GM23338 (cell line): ENCODE measurements at regions not wholly inside any gene's neighbourhood (a gene's known extent, or its start where the extent isn't known, plus 50 kb on each side); places are given as distances from the start of the nearest gene placed in this dataset.

Experiments used
- ATAC-seq: fragments of 200-7000 bp; cut with Tn5 transposase; 3 replicates; pipeline ENCODE4 v1.9.1; 2020
- DNase-seq: peaks from one replicate; pipeline ENCODE4 v3.0.0-alpha.2; 2015; ENCODE audit warnings: low spot score
- H2AFZ ChIP-seq: fragments of 200-600 bp; sonication (generic); 2 replicates; pipeline ENCODE4 v1.8.0; 2016; ENCODE audit warnings: antibody characterized with exemption, mild to moderate bottlenecking, moderate library complexity
- H3F3A ChIP-seq: fragments of 200-600 bp; sonication (generic); replicated peaks from 2 replicates; pipeline ENCODE4 v1.8.0; 2017; ENCODE audit warnings: antibody characterized with exemption, mixed run types, low read depth
- H3K27ac ChIP-seq: fragments of 200-600 bp; sonication (generic); 2 replicates; pipeline ENCODE4 v1.6.1; 2016; ENCODE audit warnings: low read depth
- H3K27me3 ChIP-seq: fragments of 200-600 bp; sonication (generic); 2 replicates; pipeline ENCODE4 v1.8.0; 2016; ENCODE audit warnings: mild to moderate bottlenecking, mixed run types, moderate library complexity; ENCODE audit not compliant: insufficient read depth
- H3K36me3 ChIP-seq: fragments of 200-600 bp; sonication (generic); 2 replicates; pipeline ENCODE4 v1.8.0; 2016; ENCODE audit warnings: mild to moderate bottlenecking; ENCODE audit not compliant: insufficient read depth
- H3K4me1 ChIP-seq: fragments of 200-600 bp; sonication (generic); 2 replicates; pipeline ENCODE4 v1.8.0; 2016; ENCODE audit warnings: mild to moderate bottlenecking, moderate library complexity; ENCODE audit not compliant: insufficient read depth
- H3K4me2 ChIP-seq: fragments of 200-600 bp; sonication (generic); 2 replicates; pipeline ENCODE4 v1.7.1; 2017; ENCODE audit warnings: mixed run types
- H3K4me3 ChIP-seq: fragments of 200-600 bp; sonication (generic); 2 replicates; pipeline ENCODE4 v1.6.1; 2016; ENCODE audit warnings: mixed run types
- H3K79me2 ChIP-seq: fragments of 200-600 bp; sonication (generic); replicated peaks from 2 replicates; pipeline ENCODE4 v1.8.0; 2017; ENCODE audit warnings: mild to moderate bottlenecking; ENCODE audit not compliant: insufficient read depth
- H3K9me2 ChIP-seq: fragments of 200-600 bp; sonication (generic); 2 replicates; pipeline ENCODE4 v1.8.0; 2017; ENCODE audit not compliant: insufficient read depth
- H4K20me1 ChIP-seq: fragments of 200-600 bp; sonication (generic); replicated peaks from 2 replicates; pipeline ENCODE4 v1.8.0; 2017; ENCODE audit warnings: mild to moderate bottlenecking; ENCODE audit not compliant: insufficient read depth
- H3K27ac Mint-ChIP-seq: 2 replicates; pipeline ENCODE4 v1.8.0; 2020; ENCODE audit warnings: inconsistent platforms, mild to moderate bottlenecking, moderate library complexity, mixed read lengths
- H3K27me3 Mint-ChIP-seq: 3 replicates; pipeline ENCODE4 v1.8.0; 2022; ENCODE audit warnings: low read depth, mild to moderate bottlenecking, moderate library complexity, mixed read lengths, inconsistent platforms; ENCODE audit not compliant: insufficient read depth, poor library complexity
- H3K36me3 Mint-ChIP-seq: 3 replicates; pipeline ENCODE4 v1.8.0; 2021; ENCODE audit warnings: low read depth, mild to moderate bottlenecking, inconsistent platforms, moderate library complexity, mixed read lengths
- H3K4me1 Mint-ChIP-seq: 3 replicates; pipeline ENCODE4 v1.8.0; 2020; ENCODE audit warnings: mild to moderate bottlenecking, inconsistent platforms, mixed read lengths
- H3K4me3 Mint-ChIP-seq: 3 replicates; pipeline ENCODE4 v1.8.0; 2021; ENCODE audit warnings: moderate library complexity, mild to moderate bottlenecking, inconsistent platforms, mixed read lengths
- H3K9me3 Mint-ChIP-seq: 3 replicates; pipeline ENCODE4 v1.8.0; 2020; ENCODE audit warnings: moderate library complexity, mild to moderate bottlenecking, inconsistent platforms, mixed read lengths
- CREB1 ChIP-seq: fragments of 250-450 bp; sonication (Bioruptor Pico); IDR thresholded peaks from 2 replicates; pipeline ENCODE4 v1.5.0; 2020; ENCODE audit warnings: low read depth, mild to moderate bottlenecking, moderate library complexity
- ETS1 ChIP-seq: IDR thresholded peaks from 2 replicates; pipeline ENCODE4 v1.6.1; 2016; ENCODE audit warnings: antibody characterized with exemption
- EZH2 ChIP-seq: fragments of 200-600 bp; sonication (generic); IDR thresholded peaks from one replicate; pipeline ENCODE4 v1.8.0; 2017; ENCODE audit warnings: antibody characterized with exemption, mild to moderate bottlenecking, low read depth; ENCODE audit not compliant: unreplicated experiment
- EZH2phosphoT487 ChIP-seq: fragments of 200-600 bp; sonication (generic); IDR thresholded peaks from one replicate; pipeline ENCODE4 v1.8.1; 2018; ENCODE audit warnings: antibody characterized with exemption; ENCODE audit not compliant: unreplicated experiment
- JUNB ChIP-seq: IDR thresholded peaks from one replicate; pipeline ENCODE4 v1.6.1; 2016; ENCODE audit warnings: antibody characterized with exemption; ENCODE audit not compliant: unreplicated experiment
- NANOG ChIP-seq: IDR thresholded peaks from 2 replicates; pipeline ENCODE4 v1.6.1; 2016; ENCODE audit warnings: antibody characterized with exemption, borderline replicate concordance
- POLR2AphosphoS5 ChIP-seq: IDR thresholded peaks from 2 replicates; pipeline ENCODE4 v1.6.1; 2016; ENCODE audit warnings: antibody characterized with exemption, low read depth
- STAT1 ChIP-seq: IDR thresholded peaks from one replicate; pipeline ENCODE4 v1.6.1; 2016; ENCODE audit warnings: antibody characterized with exemption; ENCODE audit not compliant: unreplicated experiment
- ZNF114 ChIP-seq: fragments of 250-450 bp; sonication (Bioruptor Pico); IDR thresholded peaks from 2 replicates; pipeline ENCODE4 v1.5.0; 2020; ENCODE audit warnings: mild to moderate bottlenecking, moderate library complexity
- ZNF331 ChIP-seq: fragments of 250-450 bp; sonication (Bioruptor Pico); IDR thresholded peaks from 2 replicates; pipeline ENCODE4 v1.5.0; 2020; ENCODE audit warnings: low read depth, mild to moderate bottlenecking, moderate library complexity
- TF ChIP-seq, protein P1 (sequence below), 2 experiments: fragments of 200-600 bp in 1 of 2; sonication (generic) in 1 of 2; conservative IDR thresholded peaks; 2 replicates each; pipeline versions ENCODE4 v1.5.1 to v1.6.1; 2016 to 2017; ENCODE audit warnings: antibody characterized with exemption in 2 of 2, low read depth in 2 of 2, mild to moderate bottlenecking in 2 of 2, moderate library complexity in 1 of 2
- TF ChIP-seq, protein P2 (sequence below): IDR thresholded peaks from one replicate; pipeline ENCODE4 v1.6.1; 2018; ENCODE audit warnings: antibody characterized with exemption; ENCODE audit not compliant: unreplicated experiment

- TF ChIP-seq, protein P1, sequence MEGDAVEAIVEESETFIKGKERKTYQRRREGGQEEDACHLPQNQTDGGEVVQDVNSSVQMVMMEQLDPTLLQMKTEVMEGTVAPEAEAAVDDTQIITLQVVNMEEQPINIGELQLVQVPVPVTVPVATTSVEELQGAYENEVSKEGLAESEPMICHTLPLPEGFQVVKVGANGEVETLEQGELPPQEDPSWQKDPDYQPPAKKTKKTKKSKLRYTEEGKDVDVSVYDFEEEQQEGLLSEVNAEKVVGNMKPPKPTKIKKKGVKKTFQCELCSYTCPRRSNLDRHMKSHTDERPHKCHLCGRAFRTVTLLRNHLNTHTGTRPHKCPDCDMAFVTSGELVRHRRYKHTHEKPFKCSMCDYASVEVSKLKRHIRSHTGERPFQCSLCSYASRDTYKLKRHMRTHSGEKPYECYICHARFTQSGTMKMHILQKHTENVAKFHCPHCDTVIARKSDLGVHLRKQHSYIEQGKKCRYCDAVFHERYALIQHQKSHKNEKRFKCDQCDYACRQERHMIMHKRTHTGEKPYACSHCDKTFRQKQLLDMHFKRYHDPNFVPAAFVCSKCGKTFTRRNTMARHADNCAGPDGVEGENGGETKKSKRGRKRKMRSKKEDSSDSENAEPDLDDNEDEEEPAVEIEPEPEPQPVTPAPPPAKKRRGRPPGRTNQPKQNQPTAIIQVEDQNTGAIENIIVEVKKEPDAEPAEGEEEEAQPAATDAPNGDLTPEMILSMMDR (conservative IDR thresholded peaks at IDR 0.05; ENCODE audit: low read depth in 2 of 2), result no peak
- TF ChIP-seq ZNF114 (CRISPR knock-in tag), result no peak
- no peak for TF ChIP-seq POLR2AphosphoS5
- no peak for TF ChIP-seq CREB1
Measured at GRCh38 chr12:85639834-85640233, 196.4 kb downstream of the RASSF9 start (continued).

GRCh38 chr12:85641796-85642195, 194.4 kb downstream of the RASSF9 start:
- no peak for ATAC-seq
- no peaks in the 10 kb centered on the region for H3K79me2 ChIP-seq
- no peak for DNase-seq
- no peaks in the 10 kb centered on the region for H4K20me1 ChIP-seq
- Mint-ChIP-seq H3K27ac (no peak overlapping the region), H3K9me3 (no peaks in the 10 kb centered on the region), H3K4me1 (peaks cover 5% of the 10 kb centered on the region; the same call in 2 of the 3 replicates), H3K27me3 (no peaks in the 10 kb centered on the region), H3K36me3 (no peaks in the 10 kb centered on the region), H3K4me3 (no peak overlapping the region)
- H3K4me3 ChIP-seq, result no peak overlapping the region
- no peaks in the 10 kb centered on the region for H3K4me1 ChIP-seq
- H3F3A ChIP-seq, result no peaks in the 10 kb centered on the region
- no peaks in the 10 kb centered on the region for H3K27me3 ChIP-seq
- no peaks in the 10 kb centered on the region for H3K9me2 ChIP-seq
- H2AFZ ChIP-seq, result peak overlapping the region; percentile 6; the same call in 1 of the 2 replicates
- no peaks in the 10 kb centered on the region for H3K36me3 ChIP-seq
- no peak overlapping the region for H3K4me2 ChIP-seq
- H3K27ac ChIP-seq, result no peak overlapping the region
- TF ChIP-seq EZH2 (no peak), ETS1 (no peak), ZNF114 (CRISPR knock-in tag) (no peak), STAT1 (no peak), NANOG (no peak), CREB1 (no peak), EZH2phosphoT487 (no peak), POLR2AphosphoS5 (no peak), JUNB (no peak), ZNF331 (CRISPR knock-in tag) (no peak)
- TF ChIP-seq, protein P2, sequence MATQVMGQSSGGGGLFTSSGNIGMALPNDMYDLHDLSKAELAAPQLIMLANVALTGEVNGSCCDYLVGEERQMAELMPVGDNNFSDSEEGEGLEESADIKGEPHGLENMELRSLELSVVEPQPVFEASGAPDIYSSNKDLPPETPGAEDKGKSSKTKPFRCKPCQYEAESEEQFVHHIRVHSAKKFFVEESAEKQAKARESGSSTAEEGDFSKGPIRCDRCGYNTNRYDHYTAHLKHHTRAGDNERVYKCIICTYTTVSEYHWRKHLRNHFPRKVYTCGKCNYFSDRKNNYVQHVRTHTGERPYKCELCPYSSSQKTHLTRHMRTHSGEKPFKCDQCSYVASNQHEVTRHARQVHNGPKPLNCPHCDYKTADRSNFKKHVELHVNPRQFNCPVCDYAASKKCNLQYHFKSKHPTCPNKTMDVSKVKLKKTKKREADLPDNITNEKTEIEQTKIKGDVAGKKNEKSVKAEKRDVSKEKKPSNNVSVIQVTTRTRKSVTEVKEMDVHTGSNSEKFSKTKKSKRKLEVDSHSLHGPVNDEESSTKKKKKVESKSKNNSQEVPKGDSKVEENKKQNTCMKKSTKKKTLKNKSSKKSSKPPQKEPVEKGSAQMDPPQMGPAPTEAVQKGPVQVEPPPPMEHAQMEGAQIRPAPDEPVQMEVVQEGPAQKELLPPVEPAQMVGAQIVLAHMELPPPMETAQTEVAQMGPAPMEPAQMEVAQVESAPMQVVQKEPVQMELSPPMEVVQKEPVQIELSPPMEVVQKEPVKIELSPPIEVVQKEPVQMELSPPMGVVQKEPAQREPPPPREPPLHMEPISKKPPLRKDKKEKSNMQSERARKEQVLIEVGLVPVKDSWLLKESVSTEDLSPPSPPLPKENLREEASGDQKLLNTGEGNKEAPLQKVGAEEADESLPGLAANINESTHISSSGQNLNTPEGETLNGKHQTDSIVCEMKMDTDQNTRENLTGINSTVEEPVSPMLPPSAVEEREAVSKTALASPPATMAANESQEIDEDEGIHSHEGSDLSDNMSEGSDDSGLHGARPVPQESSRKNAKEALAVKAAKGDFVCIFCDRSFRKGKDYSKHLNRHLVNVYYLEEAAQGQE, result no peak
- TF ChIP-seq, protein P1 (conservative IDR thresholded peaks at IDR 0.05; ENCODE audit: low read depth in 2 of 2), result no peak
